ENCODE measurements at regions not wholly inside any gene's neighbourhood (a gene's known extent, or its start where the extent isn't known, plus 50 kb on each side); places are given as distances from the start of the nearest gene placed in this dataset.

DNA sequence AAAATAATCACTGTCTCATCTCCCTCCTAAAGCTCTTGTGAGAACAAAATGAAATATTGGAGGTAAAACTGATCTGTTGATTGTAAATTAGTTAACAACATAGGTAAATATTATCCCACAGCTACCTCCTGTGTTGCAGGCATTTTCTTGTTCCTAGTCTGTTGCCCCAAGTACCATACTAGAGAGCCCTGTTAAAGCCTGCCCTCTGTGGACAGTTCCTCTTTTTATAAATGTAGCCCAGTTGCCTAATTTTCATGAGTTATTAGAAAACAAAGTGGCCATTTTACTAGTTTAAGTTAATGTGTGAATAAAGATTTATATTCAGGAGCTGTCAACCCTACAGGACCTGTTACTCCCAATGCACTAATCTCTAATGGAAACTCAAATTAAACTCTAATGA is 180.0 kb upstream of the KCND3 start:
- Histone ChIP-seq H3K79me1 (ENCODE audit: low read depth in 1 of 2, low read length in 2 of 2) (no peaks in the 10 kb centered on the region), H3K18ac (ENCODE audit: low read depth, low read length) (no peak overlapping the region), H3K23ac (ENCODE audit: low read depth, low read length) (no peak overlapping the region), H3K4me3 (ENCODE audit: insufficient read depth, low read depth, low read length) (no peak overlapping the region), H3K9me1 (ENCODE audit: insufficient read depth, low read length) (no peaks in the 10 kb centered on the region), H2AFZ (replicated peaks; ENCODE audit: low read length, poor library complexity) (no peak overlapping the region), H2BK5ac (ENCODE audit: low read depth, low read length, poor library complexity, severe bottlenecking) (no peak overlapping the region), H4K5ac (ENCODE audit: low read depth, low read length) (no peak overlapping the region), H3K9me3 (ENCODE audit: control insufficient read depth, insufficient read depth, low read length) (no peaks in the 10 kb centered on the region), H2BK120ac (ENCODE audit: low read depth, low read length) (no peak overlapping the region), H2AK5ac (ENCODE audit: low read depth, low read length) (no peak overlapping the region), H4K8ac (ENCODE audit: low read depth in 2 of 2, low read length in 2 of 2) (no peak overlapping the region), H3K14ac (replicated peaks; ENCODE audit: low read depth, low read length) (no peak overlapping the region), H3K27ac (ENCODE audit: insufficient read depth, low read length) (no peak overlapping the region), H2AK9ac (replicated peaks; ENCODE audit: low read depth, low read length, poor library complexity) (no peak overlapping the region), H4K91ac (ENCODE audit: insufficient read depth, low read depth, low read length) (no peak overlapping the region), H3K27me3 (ENCODE audit: control insufficient read depth, insufficient read depth, low read length) (no peaks in the 10 kb centered on the region), H3K56ac (ENCODE audit: extremely low read depth, insufficient read depth, low read length) (no peak overlapping the region), H2BK15ac (ENCODE audit: low read depth, low read length) (no peak overlapping the region), H3K9ac (ENCODE audit: low read depth, low read length) (no peak overlapping the region), H3K4ac (ENCODE audit: low read depth, low read length) (no peak overlapping the region), H3K4me2 (ENCODE audit: low read depth, low read length) (no peak overlapping the region), H2BK20ac (ENCODE audit: low read depth, low read length) (no peak overlapping the region), H3K36me3 (ENCODE audit: control insufficient read depth, insufficient read depth, low read length) (no peaks in the 10 kb centered on the region), H4K20me1 (ENCODE audit: insufficient read depth, low read length) (no peaks in the 10 kb centered on the region), H3K4me1 (ENCODE audit: control insufficient read depth, insufficient read depth, low read length) (no peaks in the 10 kb centered on the region)
- TF ChIP-seq BHLHE40 (IDR thresholded peaks at IDR 0.05; ENCODE audit: low read depth, low read length): no peak
- no TSS peak for BruUV-seq (replicated peaks)
- intact Hi-C loops (cut with micrococcal nuclease) (no loop called here), in situ Hi-C loops (cut with MboI; ENCODE audit: low sequenced_read_pairs) (no loop called here), dilution Hi-C loops (cut with HindIII; ENCODE audit: low sequenced_read_pairs, unreplicated experiment) (no loop called here)
- DNase-seq (no peak), ATAC-seq (ENCODE audit: low read depth) (no peak)
- CTCF ChIA-PET: no interaction called here
- POLR2A ChIA-PET (ENCODE audit: unreplicated experiment): no interaction called here
